Activated CD8-positive, alpha-beta memory T cell treated with anti-CD3 and anti-CD28 coated beads, Interleukin-2, amount 10 ng/mL, durations not matched to agents 7 days and 5 days (primary cell): ENCODE measurements at regions not wholly inside any gene's neighbourhood (a gene's known extent, or its start where the extent isn't known, plus 50 kb on each side); places are given as distances from the start of the nearest gene placed in this dataset.
"Not testable (repeated sequence)": the region's sequence is repeated elsewhere in the genome, so short reads cannot be mapped to it uniquely, and the experiment has no call there.

ENCODE experiments used
- ATAC-seq: fragments of 150-1000 bp; cut with Tn5 transposase; one replicate; pipeline ENCODE4 v1.10.0; 2021; ENCODE audit warnings: moderate library complexity
- CTCF ChIA-PET: fragments of 350-600 bp; sonication (Branson Sonifier 250); formaldehyde crosslinking; loops from one replicate; lab custom pipeline; 2021; ENCODE audit warnings: antibody characterized with exemption; lab: Charles Lee
- DNase-seq: peaks from one replicate; pipeline ENCODE4 v3.0.0-alpha.2; 2020
- H3K27ac Mint-ChIP-seq: one replicate; pipeline ENCODE4 v1.8.0; 2021; ENCODE audit warnings: mild to moderate bottlenecking, mixed read lengths
- H3K27me3 Mint-ChIP-seq: one replicate; pipeline ENCODE4 v1.8.0; 2021; ENCODE audit warnings: mixed read lengths
- H3K36me3 Mint-ChIP-seq: one replicate; pipeline ENCODE4 v1.8.0; 2021; ENCODE audit warnings: mild to moderate bottlenecking, mixed read lengths
- H3K4me1 Mint-ChIP-seq: one replicate; pipeline ENCODE4 v1.8.0; 2021; ENCODE audit warnings: mixed read lengths
- H3K4me3 Mint-ChIP-seq: one replicate; pipeline ENCODE4 v1.8.0; 2021; ENCODE audit warnings: mild to moderate bottlenecking, moderate library complexity, mixed read lengths
- H3K9me3 Mint-ChIP-seq: one replicate; pipeline ENCODE4 v1.8.0; 2022; ENCODE audit warnings: low read depth, mixed read lengths

DNA sequence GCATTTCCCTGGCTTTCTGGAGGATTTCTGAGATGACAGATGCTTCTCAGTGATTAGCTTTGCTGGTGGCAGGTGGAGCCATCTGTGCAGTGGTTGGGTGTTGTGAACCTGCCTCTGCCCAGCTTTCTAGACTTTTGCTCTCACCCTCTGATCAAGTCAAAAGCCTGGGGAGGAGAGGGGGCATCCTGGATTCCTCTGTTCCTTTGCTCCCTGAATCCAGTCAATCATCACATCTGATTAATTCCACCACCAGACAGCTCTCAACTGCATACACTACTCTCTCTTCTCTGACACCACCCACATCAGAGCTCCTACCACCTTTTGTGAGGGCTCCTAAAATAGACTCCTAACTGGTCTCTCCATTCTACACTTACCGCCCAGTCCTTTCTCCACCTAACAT is 283.5 kb downstream of the WDR11 start:
- Mint-ChIP-seq H3K9me3 (peaks cover 2% of the 10 kb centered on the region), H3K27ac (no peak overlapping the region), H3K4me1 (no peaks in the 10 kb centered on the region), H3K4me3 (no peak overlapping the region), H3K27me3 (no peaks in the 10 kb centered on the region), H3K36me3 (no peaks in the 10 kb centered on the region)
- DNase-seq, result no peak
- CTCF ChIA-PET, result no interaction called here
- ATAC-seq, result no peak

DNA sequence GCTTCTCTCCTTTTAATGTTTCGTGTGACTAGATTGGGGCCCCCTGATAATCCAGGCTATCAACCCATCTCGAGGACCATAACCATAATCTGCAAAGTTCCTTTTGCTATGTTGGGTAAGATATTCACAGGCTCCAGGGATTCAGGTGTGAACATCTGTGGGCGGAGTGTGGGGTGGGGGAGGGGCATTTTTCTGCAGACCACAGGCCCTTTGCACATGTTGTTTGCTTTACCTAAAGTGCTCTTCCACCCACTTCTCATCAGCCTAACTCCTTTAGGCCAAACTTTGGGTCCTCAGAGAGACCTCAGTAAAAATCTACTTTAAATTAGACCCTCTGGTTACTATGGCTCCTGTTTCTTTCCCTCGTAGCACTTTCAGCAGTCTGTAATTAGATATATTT is 284.4 kb downstream of the WDR11 start:
- CTCF ChIA-PET, result no interaction called here
- no peak overlapping the region for H3K4me3 Mint-ChIP-seq
- H3K27ac Mint-ChIP-seq, result no peak overlapping the region
- H3K27me3 Mint-ChIP-seq, result no peaks in the 10 kb centered on the region
- H3K36me3 Mint-ChIP-seq, result no peaks in the 10 kb centered on the region
- no peaks in the 10 kb centered on the region for H3K4me1 Mint-ChIP-seq
- no peak for DNase-seq
- H3K9me3 Mint-ChIP-seq, result peaks cover 2% of the 10 kb centered on the region
- no peak for ATAC-seq

DNA sequence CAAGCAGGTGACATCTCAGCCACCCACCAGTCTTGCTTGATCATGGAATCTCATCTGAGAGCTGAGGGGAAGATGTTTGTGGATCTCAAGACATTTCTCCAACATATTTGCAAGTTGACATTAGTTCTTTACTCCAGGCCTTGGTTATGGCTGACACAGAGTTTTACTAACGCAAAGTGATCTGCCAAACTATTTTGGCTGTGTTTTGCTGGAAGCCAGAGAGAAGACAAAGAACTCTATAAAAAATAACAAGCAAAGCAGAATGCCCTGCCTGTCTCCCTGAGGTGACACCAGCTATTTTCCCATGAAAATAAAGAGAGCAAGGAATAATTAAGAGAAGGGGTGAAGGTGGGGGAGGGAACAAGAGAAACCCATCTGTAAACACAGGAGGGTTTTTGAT is 286.4 kb downstream of the WDR11 start:
- H3K9me3 Mint-ChIP-seq, result peaks cover 5% of the 10 kb centered on the region
- no peak overlapping the region for H3K27ac Mint-ChIP-seq
- H3K36me3 Mint-ChIP-seq, result no peaks in the 10 kb centered on the region
- DNase-seq (no peak), ATAC-seq (no peak)
- no peaks in the 10 kb centered on the region for H3K27me3 Mint-ChIP-seq
- CTCF ChIA-PET, result no interaction called here
- H3K4me1 Mint-ChIP-seq, result no peaks in the 10 kb centered on the region
- no peak overlapping the region for H3K4me3 Mint-ChIP-seq

GRCh38 chr10:121138112-121138860 is 287.1 kb downstream of the WDR11 start:
- peaks cover 8% of the 10 kb centered on the region for H3K9me3 Mint-ChIP-seq
- no peaks in the 10 kb centered on the region for H3K36me3 Mint-ChIP-seq
- no peaks in the 10 kb centered on the region for H3K4me1 Mint-ChIP-seq
- H3K27ac Mint-ChIP-seq, result no peak overlapping the region
- CTCF ChIA-PET, result no interaction called here
- no peak overlapping the region for H3K4me3 Mint-ChIP-seq
- ATAC-seq (no peak), DNase-seq (no peak)
- H3K27me3 Mint-ChIP-seq, result no peaks in the 10 kb centered on the region

DNA sequence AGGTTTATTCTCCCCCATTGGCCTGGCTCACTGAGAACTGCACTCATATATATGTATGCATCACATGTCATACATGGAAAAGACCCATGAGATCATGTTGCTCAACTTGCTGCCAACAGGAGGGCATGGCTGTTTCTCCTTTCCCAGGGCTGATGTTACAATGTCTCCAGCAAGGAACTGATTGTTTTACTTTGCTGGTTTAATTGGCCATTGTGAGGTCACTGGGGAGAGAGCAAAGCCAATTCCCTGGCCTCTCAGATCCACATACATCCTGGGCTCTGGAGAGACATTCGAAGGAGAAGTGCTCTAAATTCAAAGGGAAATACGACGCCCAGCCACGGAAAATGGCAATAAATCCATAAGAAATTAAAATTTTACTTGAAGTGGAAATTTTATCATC is 287.8 kb downstream of the WDR11 start:
- CTCF ChIA-PET, result interaction anchor here (1.7 kb wide), 1 partner anchor 15 kb away, joined by 3 read pairs; no protein-coding TSS in a partner anchor
- no peak overlapping the region for H3K4me3 Mint-ChIP-seq

GRCh38 chr10:121145802-121146395 is 294.7 kb downstream of the WDR11 start:
- H3K4me3 Mint-ChIP-seq, H3K4me1 Mint-ChIP-seq, CTCF ChIA-PET: not testable (repeated sequence)

More for the DNA sequence above, 287.8 kb downstream of the WDR11 start:
- no peak overlapping the region for H3K27ac Mint-ChIP-seq
- H3K4me1 Mint-ChIP-seq, result no peaks in the 10 kb centered on the region
- peaks cover 8% of the 10 kb centered on the region for H3K9me3 Mint-ChIP-seq
- no peak for DNase-seq
- no peaks in the 10 kb centered on the region for H3K27me3 Mint-ChIP-seq
- no peak for ATAC-seq
- H3K36me3 Mint-ChIP-seq, result no peaks in the 10 kb centered on the region

DNA sequence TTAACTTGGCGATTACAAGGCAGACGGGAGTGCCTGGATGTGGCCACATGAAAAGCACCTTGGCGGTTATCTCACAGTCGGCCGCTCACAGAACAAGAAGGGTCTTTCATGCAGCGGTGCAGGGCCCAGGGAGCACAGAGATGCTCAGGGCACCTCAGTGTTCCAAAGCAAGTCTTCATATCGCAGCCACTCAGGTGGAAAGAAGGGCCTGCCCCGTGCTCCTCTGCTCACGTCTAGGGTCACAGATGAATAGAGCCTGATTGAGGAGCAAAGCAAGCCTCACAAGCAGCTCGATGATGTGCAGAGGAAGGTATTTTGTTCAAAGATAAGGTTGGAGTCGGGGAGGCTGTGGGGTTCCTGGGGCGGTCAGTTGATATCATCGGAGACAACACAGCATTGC is 297.8 kb downstream of the WDR11 start:
- H3K9me3 Mint-ChIP-seq, result peaks cover 8% of the 10 kb centered on the region
- CTCF ChIA-PET, result no interaction called here
- H3K36me3 Mint-ChIP-seq, result no peaks in the 10 kb centered on the region
- DNase-seq (no peak), ATAC-seq (no peak)
- H3K27me3 Mint-ChIP-seq, result no peaks in the 10 kb centered on the region
- H3K27ac Mint-ChIP-seq, result no peak overlapping the region
- H3K4me1 Mint-ChIP-seq, result no peaks in the 10 kb centered on the region
- H3K4me3 Mint-ChIP-seq, result no peak overlapping the region

More at GRCh38 chr10:121145802-121146395, 294.7 kb downstream of the WDR11 start:
- H3K9me3 Mint-ChIP-seq, result peaks cover 14% of the 10 kb centered on the region
- not testable (repeated sequence) for H3K27me3 Mint-ChIP-seq, H3K27ac Mint-ChIP-seq, ATAC-seq, DNase-seq, H3K36me3 Mint-ChIP-seq

DNA sequence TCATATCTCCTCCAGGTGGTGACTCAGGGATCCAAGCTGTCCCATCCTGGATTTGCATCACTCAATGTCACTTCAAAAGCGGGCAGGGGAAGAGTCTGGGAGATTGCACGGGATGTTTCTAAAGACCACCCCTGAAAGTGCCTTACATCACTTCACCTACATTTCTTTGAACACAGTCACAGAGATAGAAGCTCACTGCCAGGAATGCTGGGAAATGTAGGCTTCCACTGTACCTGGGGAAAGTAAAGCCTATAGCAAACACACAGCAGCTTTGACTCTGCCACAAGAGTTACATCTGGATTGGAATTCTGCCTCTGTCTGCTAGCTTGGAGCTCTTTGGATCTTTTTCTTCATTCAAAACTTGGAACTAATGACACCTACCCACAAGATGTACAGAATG is 300.9 kb downstream of the WDR11 start:
- DNase-seq, result no peak
- Mint-ChIP-seq H3K4me1 (no peaks in the 10 kb centered on the region), H3K36me3 (no peaks in the 10 kb centered on the region), H3K4me3 (no peak overlapping the region), H3K27ac (no peak overlapping the region), H3K9me3 (peaks cover 2% of the 10 kb centered on the region), H3K27me3 (no peaks in the 10 kb centered on the region)
- CTCF ChIA-PET, result no interaction called here
- no peak for ATAC-seq

DNA sequence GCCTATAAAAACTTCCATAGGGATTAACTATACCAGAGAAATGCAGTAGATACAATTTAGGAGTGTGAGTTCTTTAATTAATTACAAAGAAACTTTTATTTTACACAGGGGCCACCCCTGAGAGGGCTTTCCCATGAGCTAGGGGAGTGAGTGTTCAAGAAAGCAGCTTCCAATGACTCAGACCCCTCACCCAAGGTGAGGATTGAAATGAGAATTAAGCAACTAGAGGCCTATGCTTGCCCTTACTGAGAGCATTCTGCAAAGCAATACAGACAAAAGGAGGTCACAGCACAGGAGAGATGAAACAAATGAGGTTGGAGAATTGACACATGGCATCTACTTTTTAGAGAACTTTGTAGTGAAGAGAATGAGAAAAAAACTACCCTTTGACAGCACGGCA is 301.8 kb downstream of the WDR11 start:
- H3K4me1 Mint-ChIP-seq, result no peaks in the 10 kb centered on the region
- no peaks in the 10 kb centered on the region for H3K27me3 Mint-ChIP-seq
- H3K9me3 Mint-ChIP-seq, result peaks cover 2% of the 10 kb centered on the region
- no peaks in the 10 kb centered on the region for H3K36me3 Mint-ChIP-seq
- DNase-seq, result no peak
- no peak overlapping the region for H3K27ac Mint-ChIP-seq
- CTCF ChIA-PET, result no interaction called here
- no peak overlapping the region for H3K4me3 Mint-ChIP-seq
- ATAC-seq, result no peak

GRCh38 chr10:121154310-121154709 is 303.1 kb downstream of the WDR11 start:
- Mint-ChIP-seq H3K27me3 (no peaks in the 10 kb centered on the region), H3K36me3 (no peaks in the 10 kb centered on the region), H3K27ac (no peak overlapping the region), H3K4me3 (no peak overlapping the region), H3K4me1 (peaks cover 6% of the 10 kb centered on the region), H3K9me3 (peaks cover 2% of the 10 kb centered on the region)
- ATAC-seq, result no peak
- no peak for DNase-seq
- CTCF ChIA-PET, result no interaction called here

DNA sequence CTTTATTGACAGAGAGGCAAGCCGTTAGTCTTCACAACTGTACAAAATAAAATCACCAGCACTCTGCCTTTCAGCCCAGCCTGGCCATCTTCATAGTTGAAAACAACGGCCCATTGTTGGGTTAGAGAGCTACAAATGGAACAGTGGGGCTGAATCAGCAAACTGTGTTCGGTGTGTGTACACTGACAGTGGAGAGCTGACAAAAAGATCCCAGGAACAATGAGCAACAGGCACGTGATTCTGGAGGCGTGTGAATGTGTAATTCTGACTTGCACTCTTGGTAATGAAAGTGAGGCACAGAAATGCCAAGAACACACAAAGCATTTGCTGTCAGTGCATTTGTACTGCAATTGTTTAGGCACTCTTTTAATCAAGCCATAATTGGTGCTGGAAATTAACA is 303.7 kb downstream of the WDR11 start:
- Mint-ChIP-seq H3K4me1 (peaks cover 12% of the 10 kb centered on the region), H3K36me3 (no peaks in the 10 kb centered on the region), H3K27me3 (no peaks in the 10 kb centered on the region), H3K9me3 (peaks cover 2% of the 10 kb centered on the region), H3K27ac (no peak overlapping the region), H3K4me3 (no peak overlapping the region)
- DNase-seq (no peak), ATAC-seq (no peak)
- CTCF ChIA-PET, result no interaction called here

- no peak for DNase-seq
- ATAC-seq, result no peak
- H3K4me3 Mint-ChIP-seq, result no peak overlapping the region
- H3K9me3 Mint-ChIP-seq, result peaks cover 2% of the 10 kb centered on the region
- H3K27me3 Mint-ChIP-seq, result no peaks in the 10 kb centered on the region
- no peaks in the 10 kb centered on the region for H3K36me3 Mint-ChIP-seq
- CTCF ChIA-PET, result no interaction called here
- no peak overlapping the region for H3K27ac Mint-ChIP-seq
- peaks cover 13% of the 10 kb centered on the region for H3K4me1 Mint-ChIP-seq
Observed at GRCh38 chr10:121155742-121156474, 304.7 kb downstream of the WDR11 start.

- Mint-ChIP-seq H3K27me3 (no peaks in the 10 kb centered on the region), H3K27ac (no peak overlapping the region), H3K9me3 (peaks cover 2% of the 10 kb centered on the region), H3K4me3 (no peak overlapping the region), H3K4me1 (peaks cover 13% of the 10 kb centered on the region), H3K36me3 (no peaks in the 10 kb centered on the region)
- ATAC-seq (no peak), DNase-seq (no peak)
- CTCF ChIA-PET, result no interaction called here
Observed at GRCh38 chr10:121157998-121158397, 306.8 kb downstream of the WDR11 start.
